K562 (cell line): ENCODE measurements at regions not wholly inside any gene's neighbourhood (a gene's known extent, or its start where the extent isn't known, plus 50 kb on each side); places are given as distances from the start of the nearest gene placed in this dataset.

Experiments
- ARID3B ChIP-seq: fragments of 250-450 bp; sonication (Bioruptor Pico); IDR thresholded peaks from 2 replicates; pipeline ENCODE4 v1.4.0; 2020; ENCODE audit warnings: borderline replicate concordance
- ATF4 ChIP-seq: fragments of 450-650 bp; formaldehyde crosslinking; IDR thresholded peaks from 2 replicates; pipeline ENCODE4 v1.4.0; 2022; ENCODE audit warnings: mild to moderate bottlenecking, moderate library complexity
- CREB5 ChIP-seq: fragments of 250-450 bp; sonication (Bioruptor Pico); IDR thresholded peaks from 2 replicates; pipeline ENCODE4 v1.5.0; 2020; ENCODE audit warnings: mild to moderate bottlenecking
- DMBX1 ChIP-seq: fragments of 250-450 bp; sonication (Bioruptor Pico); IDR thresholded peaks from 2 replicates; pipeline ENCODE4 v1.8.0; 2022; ENCODE audit warnings: inconsistent platforms, mild to moderate bottlenecking, moderate library complexity, borderline replicate concordance
- HIVEP1 ChIP-seq: fragments of 250-450 bp; sonication (Bioruptor Pico); IDR thresholded peaks from 2 replicates; pipeline ENCODE4 v1.4.0; 2020; ENCODE audit warnings: mild to moderate bottlenecking
- ID3 ChIP-seq, 2 experiments: fragments of 250-450 bp in 1 of 2; fragments of 450-650 bp in 1 of 2; sonication (Bioruptor Pico) in 1 of 2; IDR thresholded peaks; 2 replicates each; pipeline versions ENCODE4 v1.6.1 to v1.8.0; 2016 to 2021; ENCODE audit warnings: mild to moderate bottlenecking in 2 of 2, moderate library complexity in 2 of 2, missing compliant biosample characterization in 1 of 2, missing genetic modification characterization in 1 of 2
- MEF2D ChIP-seq: conservative IDR thresholded peaks from 2 replicates; pipeline ENCODE4 v1.6.1; 2016; ENCODE audit warnings: low read depth, missing genetic modification characterization, missing compliant biosample characterization
- PPARD ChIP-seq: fragments of 250-450 bp; sonication (Bioruptor Pico); IDR thresholded peaks from 2 replicates; pipeline ENCODE4 v1.8.0; 2022; ENCODE audit warnings: inconsistent platforms, mild to moderate bottlenecking, moderate library complexity
- SMAD4 ChIP-seq: fragments of 250-450 bp; sonication (Bioruptor Pico); conservative IDR thresholded peaks from 2 replicates; pipeline ENCODE4 v1.8.0; 2021; ENCODE audit warnings: inconsistent platforms, mild to moderate bottlenecking, moderate library complexity
- THAP12 ChIP-seq: fragments of 250-450 bp; sonication (Bioruptor Pico); IDR thresholded peaks from 2 replicates; pipeline ENCODE4 v1.9.0; 2021; ENCODE audit warnings: mild to moderate bottlenecking, inconsistent platforms
- ZBTB12 ChIP-seq: fragments of 250-450 bp; sonication (Bioruptor Pico); IDR thresholded peaks from 2 replicates; pipeline ENCODE4 v1.4.0; 2020
- ZNF592 ChIP-seq: fragments of 450-650 bp; IDR thresholded peaks from 2 replicates; pipeline ENCODE4 v1.6.1; 2017; ENCODE audit warnings: antibody characterized with exemption, mild to moderate bottlenecking

GRCh38 chr1:14424325-14425002, 174.0 kb upstream of the KAZN start (continued):
- TF ChIP-seq ZBTB12 (CRISPR knock-in tag) (0 out of 2 replicates have a peak, but pooled peaks have one; percentile 38), ZNF592 (0 out of 2 replicates have a peak, but pooled peaks have one; percentile 33), ID3 (CRISPR knock-in tag; IDR thresholded peaks at IDR 0.05) (no peak), ID3 (tag; IDR thresholded peaks at IDR 0.05) (peak; percentile 69; the same call in 1 of the 2 replicates), SMAD4 (CRISPR knock-in tag) (peak; percentile 69), PPARD (CRISPR knock-in tag) (no peak), ARID3B (CRISPR knock-in tag) (0 out of 2 replicates have a peak, but pooled peaks have one; percentile 51), THAP12 (CRISPR knock-in tag) (no peak), CREB5 (CRISPR knock-in tag) (0 out of 2 replicates have a peak, but pooled peaks have one; percentile 45), DMBX1 (CRISPR knock-in tag) (peak; percentile 87), ATF4 (no peak), MEF2D (tag) (0 out of 2 replicates have a peak, but pooled peaks have one; percentile 17), HIVEP1 (CRISPR knock-in tag) (peak; percentile 58; the same call in 1 of the 2 replicates)
